Vagina (tissue), 2 donors: ENCODE measurements at regions not wholly inside any gene's neighbourhood (a gene's known extent, or its start where the extent isn't known, plus 50 kb on each side); places are given as distances from the start of the nearest gene placed in this dataset.

Experiments used
- DNase-seq, 2 donors: peaks; one replicate each; pipeline ENCODE4 v3.0.0-alpha.2; 2017; ENCODE audit errors: extremely low spot score in 2 of 2
- H3K27ac ChIP-seq: fragments of 200-600 bp; sonication (generic); one replicate; pipeline ENCODE4 v1.5.1; 2019
- H3K27me3 ChIP-seq: fragments of 200-600 bp; sonication (generic); one replicate; pipeline ENCODE4 v1.5.1; 2019
- H3K36me3 ChIP-seq, 2 donors: fragments of 200-600 bp; sonication (generic); one replicate each; pipeline ENCODE4 v1.5.1; 2017 to 2019
- H3K4me1 ChIP-seq: fragments of 200-600 bp; sonication (generic); one replicate; pipeline ENCODE4 v1.5.1; 2019
- H3K4me3 ChIP-seq, 2 donors: fragments of 200-600 bp; sonication (generic); 1 replicate in 1 of 2; 2 replicates in 1 of 2; pipeline ENCODE4 v1.5.1; 2016 to 2019
- H3K9me3 ChIP-seq: fragments of 200-600 bp; sonication (generic); one replicate; pipeline ENCODE4 v1.5.1; 2019
- CTCF ChIP-seq, 3 experiments: fragments of 450-650 bp in 2 of 3; fragments of 200-600 bp in 1 of 3; sonication (generic) in 1 of 3; IDR thresholded peaks; one replicate each; pipeline ENCODE4 v1.5.1; 2017 to 2019; ENCODE audit warnings: antibody characterized with exemption in 3 of 3, mild to moderate bottlenecking in 2 of 3, moderate library complexity in 2 of 3
- POLR2A ChIP-seq, 2 donors: fragments of 450-650 bp; IDR thresholded peaks; one replicate each; pipeline ENCODE4 v1.6.1; 2017; ENCODE audit warnings: antibody characterized with exemption in 2 of 2, mild to moderate bottlenecking in 2 of 2, moderate library complexity in 2 of 2
- POLR2AphosphoS5 ChIP-seq, 2 donors: sonication (generic); formaldehyde crosslinking; IDR thresholded peaks; one replicate each; pipeline ENCODE4 v1.9.0; 2017; ENCODE audit warnings: antibody characterized with exemption in 2 of 2, mild to moderate bottlenecking in 2 of 2, low read depth in 1 of 2; ENCODE audit not compliant: insufficient read depth in 1 of 2
- intact Hi-C: fragments of 100-400 bp; cut with DNase I; formaldehyde crosslinking; loops from one replicate; pipeline ENCODE4 v1.15.1; 2023

- intact Hi-C loops, result no loop called here
- Histone ChIP-seq H3K27me3 (no peaks in the 10 kb centered on the region), H3K4me3 (no peak overlapping the region), H3K4me1 (no peaks in the 10 kb centered on the region), H3K9me3 (no peaks in the 10 kb centered on the region), H3K36me3 (no peaks in the 10 kb centered on the region), H3K27ac (no peak overlapping the region)
- TF ChIP-seq POLR2A (IDR thresholded peaks at IDR 0.05) (no peak), CTCF (IDR thresholded peaks at IDR 0.05) (no peak), POLR2AphosphoS5 (IDR thresholded peaks at IDR 0.05; ENCODE audit: insufficient read depth in 1 of 2, low read depth in 1 of 2) (no peak)
- no peak for DNase-seq
Measured at GRCh38 chr6:1257778-1258177, 54.1 kb upstream of the FOXQ1 start.

- no peaks in the 10 kb centered on the region for H3K9me3 ChIP-seq
- H3K4me3 ChIP-seq, result no peak overlapping the region
- no peak for DNase-seq
- TF ChIP-seq CTCF (IDR thresholded peaks at IDR 0.05), result no peak
- no peak for TF ChIP-seq POLR2AphosphoS5 (IDR thresholded peaks at IDR 0.05; ENCODE audit: insufficient read depth in 1 of 2, low read depth in 1 of 2)
- no peak for TF ChIP-seq POLR2A (IDR thresholded peaks at IDR 0.05)
- intact Hi-C loops, result no loop called here
- H3K27me3 ChIP-seq, result no peaks in the 10 kb centered on the region
- H3K36me3 ChIP-seq, result no peaks in the 10 kb centered on the region
- no peak overlapping the region for H3K27ac ChIP-seq
- no peaks in the 10 kb centered on the region for H3K4me1 ChIP-seq
Measured at GRCh38 chr6:1256435-1257008, 55.4 kb upstream of the FOXQ1 start.

- intact Hi-C loops, result no loop called here
- H3K9me3 ChIP-seq, result no peaks in the 10 kb centered on the region
- no peaks in the 10 kb centered on the region for H3K4me1 ChIP-seq
- DNase-seq, result no peak
- H3K36me3 ChIP-seq, result no peaks in the 10 kb centered on the region
- H3K27me3 ChIP-seq, result no peaks in the 10 kb centered on the region
- no peak for TF ChIP-seq POLR2A (IDR thresholded peaks at IDR 0.05)
- no peak for TF ChIP-seq CTCF (IDR thresholded peaks at IDR 0.05)
- no peak for TF ChIP-seq POLR2AphosphoS5 (IDR thresholded peaks at IDR 0.05; ENCODE audit: insufficient read depth in 1 of 2, low read depth in 1 of 2)
- H3K4me3 ChIP-seq, result no peak overlapping the region
- no peak overlapping the region for H3K27ac ChIP-seq
Measured at GRCh38 chr6:1255636-1256365, 56.1 kb upstream of the FOXQ1 start.

- Histone ChIP-seq H3K4me1 (no peaks in the 10 kb centered on the region), H3K9me3 (no peaks in the 10 kb centered on the region), H3K27ac (no peak overlapping the region), H3K27me3 (no peaks in the 10 kb centered on the region), H3K36me3 (no peaks in the 10 kb centered on the region), H3K4me3 (no peak overlapping the region)
- TF ChIP-seq POLR2AphosphoS5 (IDR thresholded peaks at IDR 0.05; ENCODE audit: insufficient read depth in 1 of 2, low read depth in 1 of 2), result no peak
- TF ChIP-seq CTCF (IDR thresholded peaks at IDR 0.05), result no peak
- TF ChIP-seq POLR2A (IDR thresholded peaks at IDR 0.05), result no peak
- intact Hi-C loops, result no loop called here
- no peak for DNase-seq
Measured at GRCh38 chr6:1254326-1254725, 57.6 kb upstream of the FOXQ1 start.

GRCh38 chr6:1253816-1254215 is 58.1 kb upstream of the FOXQ1 start:
- TF ChIP-seq POLR2AphosphoS5 (IDR thresholded peaks at IDR 0.05; ENCODE audit: insufficient read depth in 1 of 2, low read depth in 1 of 2), result no peak
- no peak for TF ChIP-seq POLR2A (IDR thresholded peaks at IDR 0.05)
- TF ChIP-seq CTCF (IDR thresholded peaks at IDR 0.05), result no peak
- no peak for DNase-seq
- Histone ChIP-seq H3K9me3 (no peaks in the 10 kb centered on the region), H3K27me3 (no peaks in the 10 kb centered on the region), H3K36me3 (no peaks in the 10 kb centered on the region), H3K4me1 (no peaks in the 10 kb centered on the region), H3K27ac (no peak overlapping the region), H3K4me3 (no peak overlapping the region)
- intact Hi-C loops, result no loop called here
